ENCODE measurements at regions not wholly inside any gene's neighbourhood (a gene's known extent, or its start where the extent isn't known, plus 50 kb on each side); places are given as distances from the start of the nearest gene placed in this dataset.

DNA sequence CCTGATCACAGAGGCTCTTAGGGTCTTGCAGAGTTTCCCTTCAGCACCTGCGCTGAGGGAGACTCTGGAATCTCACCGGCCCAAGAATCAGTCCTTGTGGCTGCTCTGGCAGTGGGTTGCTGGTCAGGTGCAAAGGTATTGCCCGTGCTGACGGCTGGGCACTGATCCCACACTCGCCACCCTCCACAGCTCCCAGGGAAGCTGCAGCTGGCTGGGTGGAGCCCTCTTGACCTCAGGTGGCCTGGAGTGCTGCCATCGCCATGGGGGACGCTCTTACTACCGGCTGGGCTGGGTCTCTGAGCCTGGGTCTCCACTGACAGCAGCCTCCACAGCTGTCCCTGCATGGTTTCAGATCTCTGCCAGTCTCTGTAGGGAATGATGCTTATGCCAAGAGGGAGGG lies 52.6 kb upstream of the EPHB3 start:
- H3K36me3 ChIP-seq (ENCODE audit: insufficient read depth, insufficient read length, low read length): no peaks in the 10 kb centered on the region
- no peak for DNase-seq (ENCODE audit: low read depth, low spot score)
- TF ChIP-seq ZNF274 (IDR thresholded peaks at IDR 0.05; ENCODE audit: low read depth, low read length) (no peak), YY1 (IDR thresholded peaks at IDR 0.05; ENCODE audit: insufficient read depth, insufficient read length) (no peak), SUZ12 (IDR thresholded peaks at IDR 0.05; ENCODE audit: extremely low read depth, insufficient read depth, insufficient read length) (no peak)
- H3K4me1 ChIP-seq (ENCODE audit: insufficient read depth, insufficient read length): no peaks in the 10 kb centered on the region
- peaks cover 32% of the 10 kb centered on the region for H3K27me3 ChIP-seq (ENCODE audit: insufficient read depth, insufficient read length)
- H3K4me3 ChIP-seq (ENCODE audit: insufficient read length, low read depth): no peak overlapping the region
- H3K9ac ChIP-seq (ENCODE audit: insufficient read length, low read depth): no peak overlapping the region
- peaks cover 7% of the 10 kb centered on the region; the same call in 1 of the 2 replicates for H3K9me3 ChIP-seq (ENCODE audit: insufficient read depth, low read length)

DNA sequence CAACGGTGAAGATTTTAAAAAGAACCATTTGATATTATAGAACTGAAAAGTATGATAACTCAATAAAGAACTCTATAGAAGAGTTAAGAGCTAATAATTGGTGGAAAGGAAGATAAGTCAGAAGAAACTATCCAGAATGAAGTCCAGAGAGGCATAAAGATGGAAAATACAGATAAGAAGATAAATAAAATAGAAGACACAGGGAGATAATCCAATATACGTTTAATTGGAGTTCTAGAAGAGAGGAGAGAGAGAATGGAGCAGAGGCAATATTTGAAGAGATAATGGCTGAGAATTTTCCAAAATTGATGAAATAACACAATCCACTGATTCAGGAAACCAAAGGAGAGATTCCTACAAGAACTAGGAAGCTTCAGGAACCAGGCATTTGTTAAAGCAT lies 49.8 kb upstream of the EPHB3 start:
- no peak overlapping the region for H3K9ac ChIP-seq (ENCODE audit: insufficient read length, low read depth)
- H3K27me3 ChIP-seq (ENCODE audit: insufficient read depth, insufficient read length): peaks cover 49% of the 10 kb centered on the region
- no peak for DNase-seq (ENCODE audit: low read depth, low spot score)
- no peak overlapping the region for H3K4me3 ChIP-seq (ENCODE audit: insufficient read length, low read depth)
- no peak for TF ChIP-seq YY1 (IDR thresholded peaks at IDR 0.05; ENCODE audit: insufficient read depth, insufficient read length)
- TF ChIP-seq SUZ12 (IDR thresholded peaks at IDR 0.05; ENCODE audit: extremely low read depth, insufficient read depth, insufficient read length): no peak
- no peak for TF ChIP-seq ZNF274 (IDR thresholded peaks at IDR 0.05; ENCODE audit: low read depth, low read length)
- H3K4me1 ChIP-seq (ENCODE audit: insufficient read depth, insufficient read length): no peaks in the 10 kb centered on the region
- no peaks in the 10 kb centered on the region for H3K36me3 ChIP-seq (ENCODE audit: insufficient read depth, insufficient read length, low read length)
- H3K9me3 ChIP-seq (ENCODE audit: insufficient read depth, low read length): peaks cover 5% of the 10 kb centered on the region; the same call in 1 of the 2 replicates

All from NT2/D1 (cell line).